ENCODE measurements at regions not wholly inside any gene's neighbourhood (a gene's known extent, or its start where the extent isn't known, plus 50 kb on each side); places are given as distances from the start of the nearest gene placed in this dataset.

- TF ChIP-seq CTCF (conservative IDR thresholded peaks at IDR 0.05 in 1 of 2, IDR thresholded peaks at IDR 0.05 in 1 of 2; ENCODE audit: extremely low read depth in 1 of 2, insufficient read depth in 1 of 2, low read depth in 1 of 2, low read length in 2 of 2) (no peak), EZH2 (IDR thresholded peaks at IDR 0.05; ENCODE audit: borderline replicate concordance, low read length) (no peak)
Measured at GRCh38 chr2:111247491-111247890, 126.8 kb downstream of the BCL2L11 start.

Measured in mammary epithelial cell (primary cell).